HL-60 (cell line): ENCODE measurements at regions not wholly inside any gene's neighbourhood (a gene's known extent, or its start where the extent isn't known, plus 50 kb on each side); places are given as distances from the start of the nearest gene placed in this dataset.

Source experiments
- DNase-seq, 2 experiments: peaks; one replicate each; pipeline ENCODE4 v3.0.0-alpha.2; 2010 to 2020; ENCODE audit warnings: low read depth in 1 of 2, low spot score in 1 of 2
- H3K27ac ChIP-seq: fragments of 250-450 bp; sonication (Bioruptor Pico); replicated peaks from 2 replicates; pipeline ENCODE4 v1.5.1; 2020; ENCODE audit warnings: mild to moderate bottlenecking, moderate library complexity
- H3K27me3 ChIP-seq: fragments of 250-450 bp; sonication (Bioruptor Pico); 2 replicates; pipeline ENCODE4 v1.5.1; 2021; ENCODE audit warnings: mild to moderate bottlenecking, moderate library complexity; ENCODE audit not compliant: insufficient read depth, poor library complexity, severe bottlenecking
- H3K4me3 ChIP-seq: replicated peaks from 2 replicates; pipeline ENCODE4 v1.5.1; 2011; ENCODE audit warnings: mild to moderate bottlenecking, control low read depth, low read length; ENCODE audit not compliant: insufficient read depth
- CTCF ChIP-seq: IDR thresholded peaks from one replicate; pipeline ENCODE4 v1.5.1; 2011; ENCODE audit warnings: low read length, control low read depth, inconsistent platforms; ENCODE audit not compliant: insufficient read depth
- GABPA ChIP-seq: IDR thresholded peaks from 2 replicates; pipeline ENCODE4 v1.6.1; 2012; ENCODE audit warnings: low read depth
- POLR2AphosphoS5 ChIP-seq: IDR thresholded peaks from 2 replicates; pipeline ENCODE4 v1.6.1; 2012; ENCODE audit warnings: low read depth
- REST ChIP-seq: IDR thresholded peaks from 2 replicates; pipeline ENCODE4 v1.6.1; 2012; ENCODE audit warnings: low read depth; ENCODE audit not compliant: insufficient replicate concordance
- SPI1 ChIP-seq: IDR thresholded peaks from 2 replicates; pipeline ENCODE4 v1.6.1; 2012; ENCODE audit warnings: low read depth, mild to moderate bottlenecking, borderline replicate concordance

GRCh38 chr6:74914888-74915287 lies 291.0 kb downstream of the COL12A1 start:
- TF ChIP-seq SPI1 (no peak), REST (no peak), GABPA (no peak), POLR2AphosphoS5 (no peak), CTCF (no peak)
- no peak for DNase-seq
- Histone ChIP-seq H3K4me3 (no peak overlapping the region), H3K27ac (no peak overlapping the region), H3K27me3 (no peaks in the 10 kb centered on the region)

GRCh38 chr6:74912234-74912633 lies 293.6 kb downstream of the COL12A1 start:
- no peak for TF ChIP-seq GABPA
- TF ChIP-seq POLR2AphosphoS5: no peak
- TF ChIP-seq REST: no peak
- TF ChIP-seq SPI1: no peak
- TF ChIP-seq CTCF: no peak
- DNase-seq: no peak
- no peak overlapping the region for H3K4me3 ChIP-seq
- no peaks in the 10 kb centered on the region for H3K27me3 ChIP-seq
- H3K27ac ChIP-seq: no peak overlapping the region

DNA sequence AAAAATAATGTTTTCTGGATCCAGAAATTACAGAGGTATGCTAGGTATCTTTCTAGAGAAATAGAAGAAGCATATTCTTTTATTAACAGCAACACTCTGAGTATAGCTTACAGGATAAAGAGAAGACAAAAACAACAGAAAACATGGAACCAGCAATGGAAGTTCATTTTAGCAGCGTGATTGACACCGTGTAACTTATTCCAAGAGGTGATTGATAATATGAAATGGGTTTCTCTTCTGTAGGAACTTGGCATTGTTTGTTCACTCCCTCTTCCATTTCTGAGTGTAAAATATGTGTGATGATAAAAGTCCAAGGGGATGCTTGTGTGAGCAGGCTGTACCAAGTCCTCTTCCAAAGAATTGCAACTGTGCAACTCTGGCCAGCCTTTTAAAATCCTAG lies 303.0 kb downstream of the COL12A1 start:
- no peak overlapping the region for H3K27ac ChIP-seq
- DNase-seq: no peak
- H3K27me3 ChIP-seq: no peaks in the 10 kb centered on the region
- no peak overlapping the region for H3K4me3 ChIP-seq
- TF ChIP-seq GABPA: no peak
- TF ChIP-seq CTCF: no peak
- no peak for TF ChIP-seq REST
